Panc1 (cell line): ENCODE measurements at regions not wholly inside any gene's neighbourhood (a gene's known extent, or its start where the extent isn't known, plus 50 kb on each side); places are given as distances from the start of the nearest gene placed in this dataset.

Experiments used
- ATAC-seq: fragments of 200-7000 bp; cut with Tn5 transposase; 2 replicates; pipeline ENCODE4 v1.9.1; 2020; ENCODE audit warnings: mild to moderate bottlenecking, moderate library complexity
- BruUV-seq: library from RNA; stranded (reverse); fragments of 400-500 nt; replicated peaks from 2 replicates; lab custom pipeline; 2021; lab: Mats Ljungman, UMichigan
- CTCF ChIA-PET: fragments of 300-600 bp; sonication (Branson Sonifier 250); formaldehyde crosslinking; loops from one replicate; lab custom pipeline; 2022; ENCODE audit warnings: antibody characterized with exemption; lab: Charles Lee
- POLR2A ChIA-PET: fragments of 300-600 bp; sonication (Branson Sonifier 250); formaldehyde crosslinking; loops from one replicate; lab custom pipeline; 2022; ENCODE audit warnings: antibody characterized with exemption; lab: Charles Lee
- DNase-seq: peaks from one replicate; pipeline ENCODE4 v3.0.0-alpha.2; 2010; ENCODE audit warnings: low read depth, low spot score
- H3K27ac ChIP-seq: 2 replicates; pipeline ENCODE4 v1.5.1; 2011; ENCODE audit warnings: mild to moderate bottlenecking, low read length, inconsistent platforms
- H3K27me3 ChIP-seq: fragments of 200-500 bp; sonication (Bioruptor generic); 2 replicates; pipeline ENCODE4 v1.6.0; 2014; ENCODE audit warnings: low read length, inconsistent platforms; ENCODE audit not compliant: control insufficient read depth, insufficient read depth
- H3K36me3 ChIP-seq: fragments of 200-500 bp; sonication (Bioruptor generic); 2 replicates; pipeline ENCODE4 v1.5.1; 2014; ENCODE audit warnings: inconsistent platforms, mild to moderate bottlenecking, low read length, moderate library complexity; ENCODE audit not compliant: control insufficient read depth, insufficient read depth
- H3K4me1 ChIP-seq: 2 replicates; pipeline ENCODE4 v1.5.1; 2011; ENCODE audit warnings: inconsistent platforms, mild to moderate bottlenecking, low read length, moderate library complexity; ENCODE audit not compliant: control insufficient read depth, insufficient read depth
- H3K4me3 ChIP-seq, 2 experiments: 2 replicates each; pipeline ENCODE4 v1.5.1; 2011 to 2012; ENCODE audit warnings: low read depth in 2 of 2, low read length in 2 of 2, mild to moderate bottlenecking in 2 of 2, inconsistent platforms in 1 of 2, moderate library complexity in 1 of 2
- H3K9me3 ChIP-seq: fragments of 200-500 bp; sonication (Bioruptor generic); 2 replicates; pipeline ENCODE4 v1.5.1; 2014; ENCODE audit warnings: low read depth, mild to moderate bottlenecking, inconsistent platforms, low read length, moderate library complexity; ENCODE audit not compliant: control insufficient read depth, insufficient read depth
- POLR2AphosphoS5 ChIP-seq: IDR thresholded peaks from 2 replicates; pipeline ENCODE4 v1.6.1; 2012; ENCODE audit warnings: mild to moderate bottlenecking, low read depth, low read length, moderate library complexity
- SIN3A ChIP-seq: IDR thresholded peaks from 2 replicates; pipeline ENCODE4 v1.6.1; 2012; ENCODE audit warnings: low read depth, mild to moderate bottlenecking, low read length, moderate library complexity, borderline replicate concordance; ENCODE audit not compliant: insufficient read depth
- TCF7L2 ChIP-seq: IDR thresholded peaks from 2 replicates; pipeline ENCODE4 v1.6.1; 2011; ENCODE audit warnings: mild to moderate bottlenecking, low read depth, low read length, inconsistent platforms
- in situ Hi-C: cut with HindIII; loops from 2 replicates; pipeline ENCODE4 v1.10.0; 2016; ENCODE audit warnings: low sequenced_read_pairs, low pct_unique_long_range_greater_than_20kb
- intact Hi-C: fragments of 100-400 bp; cut with micrococcal nuclease; formaldehyde crosslinking; loops from one replicate; pipeline ENCODE4 v1.10.0; 2022; ENCODE audit not compliant: unreplicated experiment
- TF ChIP-seq, protein P1 (sequence below), 2 experiments: IDR thresholded peaks; 2 replicates each; pipeline ENCODE4 v1.6.1; 2011 to 2012; ENCODE audit warnings: low read depth in 2 of 2, control low read depth in 1 of 2, low read length in 1 of 2, mild to moderate bottlenecking in 1 of 2, moderate library complexity in 1 of 2; ENCODE audit not compliant: insufficient read depth in 1 of 2
- TF ChIP-seq, protein P2 (sequence below): fragments of 450-650 bp; IDR thresholded peaks from 2 replicates; pipeline ENCODE4 v1.5.1; 2017; ENCODE audit warnings: mild to moderate bottlenecking

DNA sequence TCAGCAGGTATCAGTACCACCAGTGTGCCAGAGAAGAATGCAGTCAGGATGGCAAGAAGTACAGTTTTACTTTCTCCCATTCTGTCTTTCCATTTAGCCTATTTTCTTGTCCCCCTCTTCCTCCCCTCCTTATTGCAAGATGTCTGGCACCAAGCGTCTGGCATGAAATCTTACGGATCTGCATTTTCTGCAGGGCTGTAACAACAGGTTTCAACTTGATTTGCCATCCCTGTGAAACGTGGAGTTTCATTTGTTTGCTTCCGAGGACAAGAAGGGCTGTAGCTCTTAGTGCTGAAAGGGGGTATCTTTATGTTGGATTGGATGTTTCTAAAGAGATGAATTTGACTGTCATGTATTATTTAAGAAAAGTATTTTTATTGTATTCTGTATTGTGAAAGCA, 1110.6 kb downstream of the BCL11B start:
- in situ Hi-C loops (no loop called here), intact Hi-C loops (no loop called here)
- no peaks in the 10 kb centered on the region for H3K36me3 ChIP-seq
- BruUV-seq: no TSS peak
- DNase-seq: no peak
- H3K27ac ChIP-seq: no peak overlapping the region
- ChIA-PET POLR2A (no interaction called here), CTCF (no interaction called here)
- no peak overlapping the region for H3K4me3 ChIP-seq
- H3K27me3 ChIP-seq: no peaks in the 10 kb centered on the region
- ATAC-seq: no peak
- TF ChIP-seq, protein P1, sequence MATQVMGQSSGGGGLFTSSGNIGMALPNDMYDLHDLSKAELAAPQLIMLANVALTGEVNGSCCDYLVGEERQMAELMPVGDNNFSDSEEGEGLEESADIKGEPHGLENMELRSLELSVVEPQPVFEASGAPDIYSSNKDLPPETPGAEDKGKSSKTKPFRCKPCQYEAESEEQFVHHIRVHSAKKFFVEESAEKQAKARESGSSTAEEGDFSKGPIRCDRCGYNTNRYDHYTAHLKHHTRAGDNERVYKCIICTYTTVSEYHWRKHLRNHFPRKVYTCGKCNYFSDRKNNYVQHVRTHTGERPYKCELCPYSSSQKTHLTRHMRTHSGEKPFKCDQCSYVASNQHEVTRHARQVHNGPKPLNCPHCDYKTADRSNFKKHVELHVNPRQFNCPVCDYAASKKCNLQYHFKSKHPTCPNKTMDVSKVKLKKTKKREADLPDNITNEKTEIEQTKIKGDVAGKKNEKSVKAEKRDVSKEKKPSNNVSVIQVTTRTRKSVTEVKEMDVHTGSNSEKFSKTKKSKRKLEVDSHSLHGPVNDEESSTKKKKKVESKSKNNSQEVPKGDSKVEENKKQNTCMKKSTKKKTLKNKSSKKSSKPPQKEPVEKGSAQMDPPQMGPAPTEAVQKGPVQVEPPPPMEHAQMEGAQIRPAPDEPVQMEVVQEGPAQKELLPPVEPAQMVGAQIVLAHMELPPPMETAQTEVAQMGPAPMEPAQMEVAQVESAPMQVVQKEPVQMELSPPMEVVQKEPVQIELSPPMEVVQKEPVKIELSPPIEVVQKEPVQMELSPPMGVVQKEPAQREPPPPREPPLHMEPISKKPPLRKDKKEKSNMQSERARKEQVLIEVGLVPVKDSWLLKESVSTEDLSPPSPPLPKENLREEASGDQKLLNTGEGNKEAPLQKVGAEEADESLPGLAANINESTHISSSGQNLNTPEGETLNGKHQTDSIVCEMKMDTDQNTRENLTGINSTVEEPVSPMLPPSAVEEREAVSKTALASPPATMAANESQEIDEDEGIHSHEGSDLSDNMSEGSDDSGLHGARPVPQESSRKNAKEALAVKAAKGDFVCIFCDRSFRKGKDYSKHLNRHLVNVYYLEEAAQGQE (IDR thresholded peaks at IDR 0.05; ENCODE audit: insufficient read depth in 1 of 2, low read depth in 2 of 2, low read length in 1 of 2): no peak
- TF ChIP-seq TCF7L2 (no peak), SIN3A (no peak), POLR2AphosphoS5 (no peak)
- TF ChIP-seq, protein P2, sequence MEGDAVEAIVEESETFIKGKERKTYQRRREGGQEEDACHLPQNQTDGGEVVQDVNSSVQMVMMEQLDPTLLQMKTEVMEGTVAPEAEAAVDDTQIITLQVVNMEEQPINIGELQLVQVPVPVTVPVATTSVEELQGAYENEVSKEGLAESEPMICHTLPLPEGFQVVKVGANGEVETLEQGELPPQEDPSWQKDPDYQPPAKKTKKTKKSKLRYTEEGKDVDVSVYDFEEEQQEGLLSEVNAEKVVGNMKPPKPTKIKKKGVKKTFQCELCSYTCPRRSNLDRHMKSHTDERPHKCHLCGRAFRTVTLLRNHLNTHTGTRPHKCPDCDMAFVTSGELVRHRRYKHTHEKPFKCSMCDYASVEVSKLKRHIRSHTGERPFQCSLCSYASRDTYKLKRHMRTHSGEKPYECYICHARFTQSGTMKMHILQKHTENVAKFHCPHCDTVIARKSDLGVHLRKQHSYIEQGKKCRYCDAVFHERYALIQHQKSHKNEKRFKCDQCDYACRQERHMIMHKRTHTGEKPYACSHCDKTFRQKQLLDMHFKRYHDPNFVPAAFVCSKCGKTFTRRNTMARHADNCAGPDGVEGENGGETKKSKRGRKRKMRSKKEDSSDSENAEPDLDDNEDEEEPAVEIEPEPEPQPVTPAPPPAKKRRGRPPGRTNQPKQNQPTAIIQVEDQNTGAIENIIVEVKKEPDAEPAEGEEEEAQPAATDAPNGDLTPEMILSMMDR: no peak
- H3K4me1 ChIP-seq: no peaks in the 10 kb centered on the region
- no peaks in the 10 kb centered on the region for H3K9me3 ChIP-seq

DNA sequence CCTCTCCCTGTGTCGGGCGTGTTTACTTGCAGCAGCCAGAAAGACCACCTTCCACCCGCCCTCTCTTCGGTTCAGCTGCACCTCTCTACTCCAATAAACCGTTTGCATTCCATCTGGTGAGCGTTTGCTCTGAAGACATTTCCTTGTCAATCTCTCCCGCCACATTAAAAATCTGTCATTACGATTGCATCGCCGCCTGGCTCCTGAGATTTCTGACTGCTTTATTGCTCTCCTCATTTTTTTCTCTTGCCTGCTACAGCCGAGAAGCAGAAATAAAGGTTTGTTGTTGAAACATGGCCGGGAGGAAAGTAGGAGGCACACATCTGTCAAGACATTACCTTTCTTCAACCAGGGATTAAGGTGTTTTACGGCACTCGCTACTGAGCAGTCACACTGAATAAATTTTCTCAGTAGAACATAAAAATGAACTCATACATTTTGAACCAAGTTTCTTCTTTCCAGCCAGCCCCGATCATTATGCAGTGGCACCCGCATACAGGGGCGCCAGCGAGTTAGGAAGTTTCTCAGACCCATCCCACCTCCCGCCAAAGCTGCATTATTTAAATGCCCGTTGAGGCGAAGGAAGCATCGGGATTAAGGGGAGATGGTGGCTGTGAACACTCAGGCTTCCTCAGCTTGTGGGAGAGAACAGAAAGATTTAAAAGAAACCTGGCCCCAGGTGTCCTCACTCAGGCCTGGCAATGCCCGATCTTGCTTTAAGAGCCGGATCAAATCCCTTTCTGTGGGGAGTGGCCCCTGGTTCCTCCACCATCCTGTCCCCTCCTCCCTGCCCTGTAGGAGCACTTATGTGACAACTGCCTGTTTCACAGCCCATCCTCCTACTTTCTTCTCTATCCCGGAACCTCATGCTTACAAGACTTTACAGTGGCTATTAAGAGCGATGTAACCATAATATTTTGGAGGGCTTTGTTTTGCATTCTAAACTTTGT, 1108.9 kb downstream of the BCL11B start:
- CTCF ChIA-PET: no interaction called here
- TF ChIP-seq, protein P1 (IDR thresholded peaks at IDR 0.05; ENCODE audit: insufficient read depth in 1 of 2, low read depth in 2 of 2, low read length in 1 of 2): no peak
- TF ChIP-seq SIN3A: no peak
- no peak for TF ChIP-seq TCF7L2
- TF ChIP-seq, protein P2: no peak
- TF ChIP-seq POLR2AphosphoS5: no peak
- ATAC-seq: no peak
- Histone ChIP-seq H3K27ac (no peak overlapping the region), H3K4me1 (no peaks in the 10 kb centered on the region), H3K9me3 (no peaks in the 10 kb centered on the region), H3K36me3 (no peaks in the 10 kb centered on the region), H3K27me3 (no peaks in the 10 kb centered on the region), H3K4me3 (no peak overlapping the region)
- no TSS peak for BruUV-seq
- DNase-seq: no peak
- intact Hi-C loops: no loop called here
- in situ Hi-C loops: no loop called here
- POLR2A ChIA-PET: no interaction called here
